ENCODE measurements at regions not wholly inside any gene's neighbourhood (a gene's known extent, or its start where the extent isn't known, plus 50 kb on each side); places are given as distances from the start of the nearest gene placed in this dataset.

DNA sequence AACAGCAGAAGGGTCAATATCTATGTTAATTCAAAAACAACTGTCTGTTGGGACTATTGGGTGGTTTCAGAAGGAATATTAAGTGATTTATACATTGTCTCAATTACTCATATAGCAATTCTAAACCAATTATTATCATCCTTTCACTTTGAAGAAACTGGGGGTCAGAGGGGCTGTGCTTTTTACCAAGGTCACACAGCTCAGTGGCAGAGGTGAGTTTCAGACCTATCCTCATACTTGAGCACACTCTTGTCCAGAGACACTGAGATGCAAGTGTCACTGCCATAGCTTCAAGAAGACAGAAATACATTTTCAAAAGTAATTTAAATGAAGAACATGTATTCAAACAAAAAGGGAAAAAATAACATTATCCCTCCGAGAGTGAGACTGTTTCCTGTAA is 195.3 kb downstream of the ARL4A start:
- TF ChIP-seq, protein P1, sequence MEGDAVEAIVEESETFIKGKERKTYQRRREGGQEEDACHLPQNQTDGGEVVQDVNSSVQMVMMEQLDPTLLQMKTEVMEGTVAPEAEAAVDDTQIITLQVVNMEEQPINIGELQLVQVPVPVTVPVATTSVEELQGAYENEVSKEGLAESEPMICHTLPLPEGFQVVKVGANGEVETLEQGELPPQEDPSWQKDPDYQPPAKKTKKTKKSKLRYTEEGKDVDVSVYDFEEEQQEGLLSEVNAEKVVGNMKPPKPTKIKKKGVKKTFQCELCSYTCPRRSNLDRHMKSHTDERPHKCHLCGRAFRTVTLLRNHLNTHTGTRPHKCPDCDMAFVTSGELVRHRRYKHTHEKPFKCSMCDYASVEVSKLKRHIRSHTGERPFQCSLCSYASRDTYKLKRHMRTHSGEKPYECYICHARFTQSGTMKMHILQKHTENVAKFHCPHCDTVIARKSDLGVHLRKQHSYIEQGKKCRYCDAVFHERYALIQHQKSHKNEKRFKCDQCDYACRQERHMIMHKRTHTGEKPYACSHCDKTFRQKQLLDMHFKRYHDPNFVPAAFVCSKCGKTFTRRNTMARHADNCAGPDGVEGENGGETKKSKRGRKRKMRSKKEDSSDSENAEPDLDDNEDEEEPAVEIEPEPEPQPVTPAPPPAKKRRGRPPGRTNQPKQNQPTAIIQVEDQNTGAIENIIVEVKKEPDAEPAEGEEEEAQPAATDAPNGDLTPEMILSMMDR (IDR thresholded peaks at IDR 0.05): no peak
- H3K4me1 ChIP-seq: no peaks in the 10 kb centered on the region
- H3K9me3 ChIP-seq: no peaks in the 10 kb centered on the region
- DNase-seq (no peak), ATAC-seq (no peak)
- intact Hi-C loops (cut with DNase I): no loop called here
- H3K27ac ChIP-seq: no peak overlapping the region
- no peaks in the 10 kb centered on the region for H3K36me3 ChIP-seq
- H3K4me3 ChIP-seq: no peak overlapping the region
- H3K27me3 ChIP-seq (ENCODE audit: low read depth): no peaks in the 10 kb centered on the region

DNA sequence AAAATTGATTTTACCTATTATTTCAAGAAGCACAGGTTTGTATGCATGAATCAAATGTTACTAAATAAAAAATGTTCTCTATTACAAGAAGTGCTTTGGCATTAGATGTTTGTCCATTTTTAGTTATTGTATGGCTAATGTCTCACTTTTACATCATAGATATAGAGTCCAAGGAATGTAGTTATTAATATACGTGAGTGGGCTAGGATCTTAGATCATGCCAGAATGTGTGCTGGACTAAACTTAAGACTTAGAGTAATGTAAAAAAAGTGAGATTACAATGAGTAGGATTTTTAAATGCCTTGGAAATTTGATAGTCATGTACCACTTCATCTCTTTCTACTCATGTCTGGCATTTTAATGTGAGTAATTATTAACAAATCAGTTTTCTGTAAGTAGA is 196.6 kb downstream of the ARL4A start:
- H3K9me3 ChIP-seq: no peaks in the 10 kb centered on the region
- H3K36me3 ChIP-seq: no peaks in the 10 kb centered on the region
- H3K4me3 ChIP-seq: no peak overlapping the region
- H3K4me1 ChIP-seq: no peaks in the 10 kb centered on the region
- no peaks in the 10 kb centered on the region for H3K27me3 ChIP-seq (ENCODE audit: low read depth)
- TF ChIP-seq, protein P1 (IDR thresholded peaks at IDR 0.05): no peak
- DNase-seq: no peak
- H3K27ac ChIP-seq: no peak overlapping the region
- intact Hi-C loops (cut with DNase I): no loop called here
- no peak for ATAC-seq

DNA sequence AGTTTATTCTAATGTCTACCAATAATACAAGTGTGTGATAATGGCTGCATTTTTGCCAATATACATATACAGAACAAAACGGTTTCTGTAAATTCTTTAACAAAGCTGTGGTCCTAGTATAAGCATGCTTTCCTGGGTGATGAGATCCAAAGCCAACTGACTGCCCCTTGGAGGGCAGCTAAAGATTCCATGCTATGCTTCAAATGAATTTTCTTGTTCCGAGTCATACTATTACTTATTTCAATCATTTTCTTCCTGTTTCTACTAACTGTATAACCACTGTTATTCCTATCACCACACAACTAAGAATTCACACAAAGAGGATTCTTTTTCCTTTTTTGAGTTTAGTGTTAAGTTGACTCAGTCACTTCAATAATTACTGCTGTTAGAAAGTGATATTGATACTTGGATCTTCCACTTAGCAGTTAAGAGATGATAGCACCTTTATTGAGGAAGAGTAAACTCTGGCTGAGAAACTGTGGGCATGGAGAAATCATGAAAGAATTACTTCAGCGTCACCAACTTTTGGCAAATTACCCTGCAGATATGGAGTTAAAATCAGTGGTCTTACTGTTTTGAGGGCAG is 197.5 kb downstream of the ARL4A start:
- Histone ChIP-seq H3K9me3 (no peaks in the 10 kb centered on the region), H3K27ac (no peak overlapping the region), H3K4me1 (no peaks in the 10 kb centered on the region), H3K36me3 (no peaks in the 10 kb centered on the region), H3K27me3 (ENCODE audit: low read depth) (no peaks in the 10 kb centered on the region), H3K4me3 (no peak overlapping the region)
- no peak for DNase-seq
- intact Hi-C loops (cut with DNase I): no loop called here
- ATAC-seq: no peak
- TF ChIP-seq, protein P1 (IDR thresholded peaks at IDR 0.05): no peak

DNA sequence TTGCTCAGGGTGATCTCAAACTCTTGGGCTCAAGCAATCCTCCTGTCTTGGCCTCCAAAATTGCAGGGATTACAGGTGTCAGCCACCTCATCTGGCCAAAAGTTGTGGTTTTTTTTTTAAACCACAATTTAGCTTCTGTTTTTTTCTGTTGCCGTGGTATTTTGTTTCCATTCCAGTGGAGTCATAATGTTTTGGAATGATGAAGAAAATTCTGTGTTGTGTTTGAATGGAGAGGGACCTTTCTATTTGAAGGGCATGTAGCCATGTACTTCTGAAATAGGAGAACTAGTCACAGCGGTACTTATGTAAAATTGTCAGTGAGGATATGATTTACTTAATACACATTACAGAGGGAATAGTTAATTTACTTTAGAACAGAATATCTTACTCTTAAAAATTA is 201.3 kb downstream of the ARL4A start:
- TF ChIP-seq, protein P1 (IDR thresholded peaks at IDR 0.05): no peak
- Histone ChIP-seq H3K27ac (no peak overlapping the region), H3K9me3 (no peaks in the 10 kb centered on the region), H3K4me1 (no peaks in the 10 kb centered on the region), H3K36me3 (no peaks in the 10 kb centered on the region), H3K27me3 (ENCODE audit: low read depth) (no peaks in the 10 kb centered on the region), H3K4me3 (no peak overlapping the region)
- DNase-seq: no peak
- no peak for ATAC-seq
- intact Hi-C loops (cut with DNase I): no loop called here

DNA sequence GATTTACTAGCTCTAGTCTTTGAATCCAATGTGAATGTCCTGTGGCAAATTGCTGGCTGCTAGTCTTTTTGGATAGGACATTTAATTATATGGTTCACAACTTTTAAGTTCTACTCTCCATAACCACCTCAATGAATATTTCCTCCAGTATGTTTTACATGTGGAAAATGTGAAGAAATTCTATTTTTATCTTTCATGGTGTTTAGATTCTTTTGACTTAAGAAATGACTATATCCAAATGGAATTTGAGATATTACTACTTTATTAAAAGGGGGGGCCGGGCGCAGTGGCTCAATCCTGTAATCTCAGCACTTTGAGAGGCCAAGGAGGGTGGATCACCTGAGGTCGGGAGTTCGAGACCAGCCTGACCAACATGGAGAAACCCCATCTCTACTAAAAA is 202.0 kb downstream of the ARL4A start:
- no peak overlapping the region for H3K27ac ChIP-seq
- H3K27me3 ChIP-seq (ENCODE audit: low read depth): no peaks in the 10 kb centered on the region
- ATAC-seq: no peak
- no peaks in the 10 kb centered on the region for H3K4me1 ChIP-seq
- intact Hi-C loops (cut with DNase I): no loop called here
- no peaks in the 10 kb centered on the region for H3K36me3 ChIP-seq
- TF ChIP-seq, protein P1 (IDR thresholded peaks at IDR 0.05): no peak
- no peaks in the 10 kb centered on the region for H3K9me3 ChIP-seq
- no peak for DNase-seq
- no peak overlapping the region for H3K4me3 ChIP-seq

DNA sequence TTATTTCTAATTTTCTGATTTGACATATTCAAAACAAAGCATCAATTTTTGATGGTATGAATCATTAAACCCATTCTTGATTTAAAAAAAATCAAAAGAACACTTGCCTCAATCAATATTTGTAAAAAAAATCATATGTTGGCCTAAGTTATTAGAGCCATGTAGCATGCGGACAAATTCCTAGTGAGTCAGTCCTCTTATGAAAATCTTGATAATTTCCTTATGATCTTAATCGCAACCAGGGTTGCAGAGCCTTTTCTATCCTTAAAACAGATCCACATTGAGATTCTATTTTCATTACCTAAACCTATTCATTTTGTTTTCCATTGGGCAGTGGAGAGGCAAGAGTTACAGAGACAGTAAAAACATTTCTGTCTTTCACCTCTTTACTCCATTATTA is 203.2 kb downstream of the ARL4A start:
- ATAC-seq (no peak), DNase-seq (no peak)
- Histone ChIP-seq H3K9me3 (no peaks in the 10 kb centered on the region), H3K4me1 (no peaks in the 10 kb centered on the region), H3K4me3 (no peak overlapping the region), H3K36me3 (no peaks in the 10 kb centered on the region), H3K27me3 (ENCODE audit: low read depth) (no peaks in the 10 kb centered on the region), H3K27ac (no peak overlapping the region)
- intact Hi-C loops (cut with DNase I): no loop called here
- TF ChIP-seq, protein P1 (IDR thresholded peaks at IDR 0.05): no peak

Measured in lower lobe of right lung (tissue), 2 donors.